ENCODE measurements at regions not wholly inside any gene's neighbourhood (a gene's known extent, or its start where the extent isn't known, plus 50 kb on each side); places are given as distances from the start of the nearest gene placed in this dataset. TPM values are rescaled to one million over a fixed set of nuclear protein-coding genes. Genes with fewer than 3 reads are reported as not detected.
"Not testable (repeated sequence)": the region's sequence is repeated elsewhere in the genome, so short reads cannot be mapped to it uniquely, and the experiment has no call there.

DNA sequence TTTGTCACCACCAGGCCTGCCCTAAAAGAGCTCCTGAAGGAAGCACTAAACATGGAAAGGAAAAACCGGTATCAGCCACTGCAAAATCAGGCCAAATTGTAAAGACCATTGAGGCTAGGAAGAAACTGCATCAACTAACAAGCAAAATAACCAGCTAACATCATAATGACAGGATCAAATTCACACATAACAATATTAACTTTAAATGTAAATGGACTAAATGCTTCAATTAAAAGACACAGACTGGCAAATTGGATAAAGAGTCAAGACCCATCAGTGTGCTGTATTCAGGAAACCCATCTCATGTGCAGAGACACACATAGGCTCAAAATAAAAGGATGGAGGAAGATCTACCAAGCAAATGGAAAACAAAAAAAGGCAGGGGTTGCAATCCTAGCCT, 57.7 kb upstream of the ZNF165 start:
- H3K9me3 ChIP-seq (ENCODE audit: low read length); BruUV-seq (replicated peaks); H3K4me2 ChIP-seq (ENCODE audit: low read length); POLR2A ChIA-PET; H2AFZ ChIP-seq (ENCODE audit: low read length); H3K79me2 ChIP-seq (ENCODE audit: insufficient read depth, low read depth, low read length); H3K4me3 ChIP-seq (ENCODE audit: low read depth, low read length, poor library complexity, severe bottlenecking); CTCF ChIA-PET (ENCODE audit: unreplicated experiment); intact Hi-C loops (cut with micrococcal nuclease; ENCODE audit: unreplicated experiment); H4K20me1 ChIP-seq (ENCODE audit: insufficient read depth, low read length); H3K4me1 ChIP-seq (ENCODE audit: insufficient read depth, low read length, poor library complexity, severe bottlenecking); DNase-seq (ENCODE audit: low spot score); H3K36me3 ChIP-seq (ENCODE audit: insufficient read depth, low read length); H3K9me2 ChIP-seq (ENCODE audit: insufficient read depth, low read length); H3K27ac ChIP-seq (ENCODE audit: low read depth, low read length, poor library complexity, severe bottlenecking): not testable (repeated sequence)

Small RNA genes in the stretch of these regions (small RNA-seq; reads per million reads assigned to genes)
- not detected for gene RF00012

Data from OCI-LY7 (cell line).